ENCODE measurements at regions not wholly inside any gene's neighbourhood (a gene's known extent, or its start where the extent isn't known, plus 50 kb on each side); places are given as distances from the start of the nearest gene placed in this dataset.
"Not testable (repeated sequence)": the region's sequence is repeated elsewhere in the genome, so short reads cannot be mapped to it uniquely, and the experiment has no call there.

GRCh38 chr4:23422878-23423277, 467.0 kb downstream of the PPARGC1A start:
- ChIA-PET POLR2A (no interaction called here), CTCF (no interaction called here)
- Histone ChIP-seq H3K36me3 (ENCODE audit: control insufficient read depth in 4 of 4, insufficient read depth in 4 of 4, low read length in 3 of 4) (no peaks in the 10 kb centered on the region), H3K9me3 (ENCODE audit: control extremely low read depth in 1 of 5, control insufficient read depth in 4 of 5, insufficient read depth in 2 of 5, low read depth in 1 of 5, low read length in 4 of 5) (no peaks in the 10 kb centered on the region), H3K4me3 (ENCODE audit: control insufficient read depth in 1 of 7, extremely low read depth in 1 of 7, insufficient read depth in 4 of 7, low read depth in 2 of 7, low read length in 6 of 7) (no peak overlapping the region), H3K27me3 (replicated peaks in 2 of 5; ENCODE audit: control insufficient read depth in 4 of 5, insufficient read depth in 5 of 5, low read length in 4 of 5) (no peaks in the 10 kb centered on the region), H3K4me1 (ENCODE audit: control extremely low read depth in 1 of 4, control insufficient read depth in 4 of 4, insufficient read depth in 4 of 4, low read length in 3 of 4) (no peaks in the 10 kb centered on the region), H3K27ac (ENCODE audit: insufficient read depth in 1 of 2, low read depth in 1 of 2, low read length in 2 of 2, poor library complexity in 1 of 2, severe bottlenecking in 2 of 2) (no peak overlapping the region)
- WGBS (ENCODE audit: insufficient coverage), result 100% methylated on average over 1 of the region's 1 CpG
- DNase-seq, result no peak

- DNase-seq, result no peak
- POLR2A ChIA-PET, result no interaction called here
- CTCF ChIA-PET, result no interaction called here
- H3K27me3 ChIP-seq (replicated peaks in 2 of 5; ENCODE audit: control insufficient read depth in 4 of 5, insufficient read depth in 5 of 5, low read length in 4 of 5), result no peaks in the 10 kb centered on the region
- no peaks in the 10 kb centered on the region for H3K9me3 ChIP-seq (ENCODE audit: control extremely low read depth in 1 of 5, control insufficient read depth in 4 of 5, insufficient read depth in 2 of 5, low read depth in 1 of 5, low read length in 4 of 5)
- H3K4me3 ChIP-seq (ENCODE audit: control insufficient read depth in 1 of 7, extremely low read depth in 1 of 7, insufficient read depth in 4 of 7, low read depth in 2 of 7, low read length in 6 of 7), result no peak overlapping the region
- no peaks in the 10 kb centered on the region for H3K4me1 ChIP-seq (ENCODE audit: control extremely low read depth in 1 of 4, control insufficient read depth in 4 of 4, insufficient read depth in 4 of 4, low read length in 3 of 4)
- H3K36me3 ChIP-seq (ENCODE audit: control insufficient read depth in 4 of 4, insufficient read depth in 4 of 4, low read length in 3 of 4), result no peaks in the 10 kb centered on the region
- no peak overlapping the region for H3K27ac ChIP-seq (ENCODE audit: insufficient read depth in 1 of 2, low read depth in 1 of 2, low read length in 2 of 2, poor library complexity in 1 of 2, severe bottlenecking in 2 of 2)
- WGBS (ENCODE audit: insufficient coverage), result 86% methylated on average over 2 of the region's 3 CpGs
Measured at GRCh38 chr4:23413631-23414030, 476.2 kb downstream of the PPARGC1A start.

GRCh38 chr4:23412701-23413100, 477.1 kb downstream of the PPARGC1A start:
- DNase-seq, result no peak
- CTCF ChIA-PET, result no interaction called here
- Histone ChIP-seq H3K27ac (ENCODE audit: insufficient read depth in 1 of 2, low read depth in 1 of 2, low read length in 2 of 2, poor library complexity in 1 of 2, severe bottlenecking in 2 of 2) (no peak overlapping the region), H3K27me3 (replicated peaks in 2 of 5; ENCODE audit: control insufficient read depth in 4 of 5, insufficient read depth in 5 of 5, low read length in 4 of 5) (no peaks in the 10 kb centered on the region), H3K9me3 (ENCODE audit: control extremely low read depth in 1 of 5, control insufficient read depth in 4 of 5, insufficient read depth in 2 of 5, low read depth in 1 of 5, low read length in 4 of 5) (no peaks in the 10 kb centered on the region), H3K36me3 (ENCODE audit: control insufficient read depth in 4 of 4, insufficient read depth in 4 of 4, low read length in 3 of 4) (no peaks in the 10 kb centered on the region), H3K4me1 (ENCODE audit: control extremely low read depth in 1 of 4, control insufficient read depth in 4 of 4, insufficient read depth in 4 of 4, low read length in 3 of 4) (no peaks in the 10 kb centered on the region), H3K4me3 (ENCODE audit: control insufficient read depth in 1 of 7, extremely low read depth in 1 of 7, insufficient read depth in 4 of 7, low read depth in 2 of 7, low read length in 6 of 7) (no peak overlapping the region)
- WGBS (ENCODE audit: insufficient coverage), result 100% methylated on average over 1 of the region's 3 CpGs
- POLR2A ChIA-PET, result no interaction called here

GRCh38 chr4:23408913-23409312, 480.9 kb downstream of the PPARGC1A start:
- peak in 2 of 3 donors; percentile 12 to 20 for DNase-seq
- H3K4me1 ChIP-seq (ENCODE audit: control extremely low read depth in 1 of 4, control insufficient read depth in 4 of 4, insufficient read depth in 4 of 4, low read length in 3 of 4); POLR2A ChIA-PET; H3K9me3 ChIP-seq (ENCODE audit: control extremely low read depth in 1 of 5, control insufficient read depth in 4 of 5, insufficient read depth in 2 of 5, low read depth in 1 of 5, low read length in 4 of 5); H3K27me3 ChIP-seq (replicated peaks in 2 of 5; ENCODE audit: control insufficient read depth in 4 of 5, insufficient read depth in 5 of 5, low read length in 4 of 5); H3K27ac ChIP-seq (ENCODE audit: insufficient read depth in 1 of 2, low read depth in 1 of 2, low read length in 2 of 2, poor library complexity in 1 of 2, severe bottlenecking in 2 of 2); CTCF ChIA-PET; H3K36me3 ChIP-seq (ENCODE audit: control insufficient read depth in 4 of 4, insufficient read depth in 4 of 4, low read length in 3 of 4); H3K4me3 ChIP-seq (ENCODE audit: control insufficient read depth in 1 of 7, extremely low read depth in 1 of 7, insufficient read depth in 4 of 7, low read depth in 2 of 7, low read length in 6 of 7): not testable (repeated sequence)
- WGBS (ENCODE audit: insufficient coverage), result no CpG with 5 or more reads among the region's 2 CpGs

- Histone ChIP-seq H3K36me3 (ENCODE audit: control insufficient read depth in 4 of 4, insufficient read depth in 4 of 4, low read length in 3 of 4) (no peaks in the 10 kb centered on the region), H3K27me3 (replicated peaks in 2 of 5; ENCODE audit: control insufficient read depth in 4 of 5, insufficient read depth in 5 of 5, low read length in 4 of 5) (no peaks in the 10 kb centered on the region), H3K4me3 (ENCODE audit: control insufficient read depth in 1 of 7, extremely low read depth in 1 of 7, insufficient read depth in 4 of 7, low read depth in 2 of 7, low read length in 6 of 7) (no peak overlapping the region), H3K4me1 (ENCODE audit: control extremely low read depth in 1 of 4, control insufficient read depth in 4 of 4, insufficient read depth in 4 of 4, low read length in 3 of 4) (no peaks in the 10 kb centered on the region), H3K27ac (ENCODE audit: insufficient read depth in 1 of 2, low read depth in 1 of 2, low read length in 2 of 2, poor library complexity in 1 of 2, severe bottlenecking in 2 of 2) (no peak overlapping the region), H3K9me3 (ENCODE audit: control extremely low read depth in 1 of 5, control insufficient read depth in 4 of 5, insufficient read depth in 2 of 5, low read depth in 1 of 5, low read length in 4 of 5) (no peaks in the 10 kb centered on the region)
- DNase-seq, result no peak
- WGBS (ENCODE audit: insufficient coverage), result 17% methylated on average over 1 of the region's 3 CpGs
- POLR2A ChIA-PET, result no interaction called here
- CTCF ChIA-PET, result no interaction called here
Measured at GRCh38 chr4:23401572-23401971, 488.3 kb downstream of the PPARGC1A start.

GRCh38 chr4:23392860-23393458, 496.9 kb downstream of the PPARGC1A start:
- POLR2A ChIA-PET, result no interaction called here
- Histone ChIP-seq H3K27ac (ENCODE audit: insufficient read depth in 1 of 2, low read depth in 1 of 2, low read length in 2 of 2, poor library complexity in 1 of 2, severe bottlenecking in 2 of 2) (no peak overlapping the region), H3K9me3 (ENCODE audit: control extremely low read depth in 1 of 5, control insufficient read depth in 4 of 5, insufficient read depth in 2 of 5, low read depth in 1 of 5, low read length in 4 of 5) (no peaks in the 10 kb centered on the region), H3K4me1 (ENCODE audit: control extremely low read depth in 1 of 4, control insufficient read depth in 4 of 4, insufficient read depth in 4 of 4, low read length in 3 of 4) (no peaks in the 10 kb centered on the region), H3K4me3 (ENCODE audit: control insufficient read depth in 1 of 7, extremely low read depth in 1 of 7, insufficient read depth in 4 of 7, low read depth in 2 of 7, low read length in 6 of 7) (no peak overlapping the region), H3K27me3 (replicated peaks in 2 of 5; ENCODE audit: control insufficient read depth in 4 of 5, insufficient read depth in 5 of 5, low read length in 4 of 5) (no peaks in the 10 kb centered on the region), H3K36me3 (ENCODE audit: control insufficient read depth in 4 of 4, insufficient read depth in 4 of 4, low read length in 3 of 4) (no peaks in the 10 kb centered on the region)
- CTCF ChIA-PET, result no interaction called here
- no peak for DNase-seq
- 100% methylated on average over 5 of the region's 5 CpGs for WGBS (ENCODE audit: insufficient coverage)

- CTCF ChIA-PET, result no interaction called here
- no peak overlapping the region for H3K4me3 ChIP-seq (ENCODE audit: control insufficient read depth in 1 of 7, extremely low read depth in 1 of 7, insufficient read depth in 4 of 7, low read depth in 2 of 7, low read length in 6 of 7)
Measured at GRCh38 chr4:23390246-23390645, 499.6 kb downstream of the PPARGC1A start.

More at GRCh38 chr4:23390246-23390645, 499.6 kb downstream of the PPARGC1A start:
- no peak for DNase-seq
- no peaks in the 10 kb centered on the region for H3K9me3 ChIP-seq (ENCODE audit: control extremely low read depth in 1 of 5, control insufficient read depth in 4 of 5, insufficient read depth in 2 of 5, low read depth in 1 of 5, low read length in 4 of 5)
- no peak overlapping the region for H3K27ac ChIP-seq (ENCODE audit: insufficient read depth in 1 of 2, low read depth in 1 of 2, low read length in 2 of 2, poor library complexity in 1 of 2, severe bottlenecking in 2 of 2)
- no peaks in the 10 kb centered on the region for H3K4me1 ChIP-seq (ENCODE audit: control extremely low read depth in 1 of 4, control insufficient read depth in 4 of 4, insufficient read depth in 4 of 4, low read length in 3 of 4)
- POLR2A ChIA-PET, result no interaction called here
- H3K36me3 ChIP-seq (ENCODE audit: control insufficient read depth in 4 of 4, insufficient read depth in 4 of 4, low read length in 3 of 4), result no peaks in the 10 kb centered on the region
- 100% methylated on average over 3 of the region's 3 CpGs for WGBS (ENCODE audit: insufficient coverage)
- no peaks in the 10 kb centered on the region for H3K27me3 ChIP-seq (replicated peaks in 2 of 5; ENCODE audit: control insufficient read depth in 4 of 5, insufficient read depth in 5 of 5, low read length in 4 of 5)
